GM10266 (cell line): ENCODE measurements at regions not wholly inside any gene's neighbourhood (a gene's known extent, or its start where the extent isn't known, plus 50 kb on each side); places are given as distances from the start of the nearest gene placed in this dataset.

Source experiments
- DNase-seq: peaks from one replicate; pipeline ENCODE4 v3.0.0; 2012; ENCODE audit errors: extremely low spot score
- TF ChIP-seq, protein P1 (sequence below): IDR thresholded peaks from 2 replicates; pipeline ENCODE4 v1.5.1; 2012; ENCODE audit warnings: mild to moderate bottlenecking, low read depth; ENCODE audit not compliant: control insufficient read depth, insufficient read depth; ENCODE audit errors: missing control alignments

DNA sequence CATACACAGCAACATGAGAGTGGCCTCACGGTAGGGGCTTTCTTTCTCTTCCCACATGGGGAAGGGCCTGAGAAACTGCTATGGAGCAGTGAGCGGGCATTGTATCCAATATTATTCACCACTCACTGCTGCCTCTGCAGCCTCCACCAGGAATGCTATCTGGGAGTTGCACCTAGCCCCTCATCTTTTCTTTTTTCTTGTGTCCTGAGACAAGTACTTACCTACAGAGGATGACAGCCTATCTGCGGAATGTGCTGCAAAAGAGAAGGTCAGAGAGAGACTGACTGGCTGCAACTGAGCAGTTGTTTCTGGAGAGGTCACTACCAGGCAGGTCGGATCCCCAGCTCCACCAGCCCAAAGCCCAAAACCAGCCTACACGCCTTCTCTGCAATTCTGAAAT, 52.1 kb upstream of the HTATIP2 start:
- TF ChIP-seq, protein P1, sequence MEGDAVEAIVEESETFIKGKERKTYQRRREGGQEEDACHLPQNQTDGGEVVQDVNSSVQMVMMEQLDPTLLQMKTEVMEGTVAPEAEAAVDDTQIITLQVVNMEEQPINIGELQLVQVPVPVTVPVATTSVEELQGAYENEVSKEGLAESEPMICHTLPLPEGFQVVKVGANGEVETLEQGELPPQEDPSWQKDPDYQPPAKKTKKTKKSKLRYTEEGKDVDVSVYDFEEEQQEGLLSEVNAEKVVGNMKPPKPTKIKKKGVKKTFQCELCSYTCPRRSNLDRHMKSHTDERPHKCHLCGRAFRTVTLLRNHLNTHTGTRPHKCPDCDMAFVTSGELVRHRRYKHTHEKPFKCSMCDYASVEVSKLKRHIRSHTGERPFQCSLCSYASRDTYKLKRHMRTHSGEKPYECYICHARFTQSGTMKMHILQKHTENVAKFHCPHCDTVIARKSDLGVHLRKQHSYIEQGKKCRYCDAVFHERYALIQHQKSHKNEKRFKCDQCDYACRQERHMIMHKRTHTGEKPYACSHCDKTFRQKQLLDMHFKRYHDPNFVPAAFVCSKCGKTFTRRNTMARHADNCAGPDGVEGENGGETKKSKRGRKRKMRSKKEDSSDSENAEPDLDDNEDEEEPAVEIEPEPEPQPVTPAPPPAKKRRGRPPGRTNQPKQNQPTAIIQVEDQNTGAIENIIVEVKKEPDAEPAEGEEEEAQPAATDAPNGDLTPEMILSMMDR = no peak
- DNase-seq = no peak

- TF ChIP-seq, protein P1 = no peak
- DNase-seq = no peak
Observed at GRCh38 chr11:20310596-20311394, 52.7 kb upstream of the HTATIP2 start.

DNA sequence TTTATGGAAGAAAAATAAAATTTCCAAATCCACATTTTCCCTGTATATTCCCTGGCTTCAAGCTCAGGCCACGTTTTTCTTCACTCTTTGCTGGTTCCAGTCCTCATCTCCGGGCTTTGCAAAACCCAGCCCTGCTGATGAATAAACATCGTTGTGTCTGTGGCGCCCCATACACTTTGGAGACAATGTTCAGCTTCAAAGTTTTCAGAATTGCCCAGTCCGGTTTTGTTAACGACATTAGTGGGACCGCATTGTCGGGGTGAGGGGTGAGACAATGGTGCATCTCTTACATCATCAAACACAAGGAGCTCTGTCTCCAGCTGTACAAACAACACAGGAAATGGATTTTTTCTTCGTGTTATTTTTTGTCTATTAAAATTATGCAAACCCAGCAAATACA, 53.4 kb upstream of the HTATIP2 start:
- TF ChIP-seq, protein P1 = no peak
- DNase-seq = no peak

DNA sequence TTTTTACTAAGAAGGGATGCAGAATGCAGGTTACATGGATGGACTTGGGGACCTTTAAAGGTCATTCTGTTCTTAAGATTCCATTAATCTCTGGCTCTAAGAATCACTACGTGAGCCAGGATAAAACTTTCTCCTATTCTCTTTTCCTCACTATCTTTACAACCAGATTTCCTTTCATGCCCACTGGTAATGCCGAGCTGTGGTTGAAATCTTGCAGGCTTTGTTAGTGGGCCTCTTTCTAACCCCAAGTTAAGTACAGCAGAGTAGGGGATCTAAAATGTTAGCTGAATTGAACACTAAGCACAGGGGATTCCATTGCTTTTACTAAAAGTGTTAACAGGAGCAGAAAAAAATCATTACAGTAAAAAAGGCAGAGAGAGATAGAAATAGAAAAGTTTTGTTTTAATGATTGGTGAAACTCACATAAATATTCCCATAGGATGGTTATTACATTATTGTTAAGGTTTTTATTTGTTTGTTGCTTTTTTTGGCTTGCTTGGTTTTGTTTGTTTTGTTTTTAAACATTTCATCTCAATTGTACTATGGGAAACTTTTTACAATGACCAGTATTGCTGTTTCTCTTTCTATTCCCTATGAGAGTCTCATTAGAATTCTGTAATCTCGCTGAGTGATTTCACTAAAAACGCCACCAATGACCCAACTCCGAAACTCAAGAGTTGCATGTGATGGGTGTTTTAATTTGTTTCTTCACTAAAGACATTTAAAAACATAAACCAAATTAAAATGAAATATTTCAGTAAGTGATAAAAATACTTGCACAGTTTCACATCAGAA, 54.1 kb upstream of the HTATIP2 start:
- TF ChIP-seq, protein P1 = no peak
- no peak for DNase-seq

DNA sequence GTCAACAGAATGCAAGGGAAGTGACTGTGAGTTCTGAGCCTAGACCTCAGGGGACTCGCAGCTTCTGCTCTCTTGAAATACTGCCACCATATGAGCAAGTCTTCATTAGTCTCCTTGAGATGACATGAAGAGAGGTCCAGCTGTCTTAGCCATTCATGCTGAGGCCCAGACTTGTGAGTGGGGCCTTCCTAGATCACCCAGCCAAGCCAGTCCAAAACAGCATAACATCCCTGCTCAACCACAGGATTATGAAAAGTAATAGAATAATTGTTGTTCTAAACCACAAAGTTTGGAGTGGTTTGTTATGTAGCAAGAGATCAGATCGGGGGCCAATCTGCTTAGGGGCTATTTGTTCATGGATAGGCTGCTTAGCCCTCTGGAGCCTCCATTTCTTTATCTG, 54.9 kb upstream of the HTATIP2 start:
- TF ChIP-seq, protein P1 = no peak
- no peak for DNase-seq

DNA sequence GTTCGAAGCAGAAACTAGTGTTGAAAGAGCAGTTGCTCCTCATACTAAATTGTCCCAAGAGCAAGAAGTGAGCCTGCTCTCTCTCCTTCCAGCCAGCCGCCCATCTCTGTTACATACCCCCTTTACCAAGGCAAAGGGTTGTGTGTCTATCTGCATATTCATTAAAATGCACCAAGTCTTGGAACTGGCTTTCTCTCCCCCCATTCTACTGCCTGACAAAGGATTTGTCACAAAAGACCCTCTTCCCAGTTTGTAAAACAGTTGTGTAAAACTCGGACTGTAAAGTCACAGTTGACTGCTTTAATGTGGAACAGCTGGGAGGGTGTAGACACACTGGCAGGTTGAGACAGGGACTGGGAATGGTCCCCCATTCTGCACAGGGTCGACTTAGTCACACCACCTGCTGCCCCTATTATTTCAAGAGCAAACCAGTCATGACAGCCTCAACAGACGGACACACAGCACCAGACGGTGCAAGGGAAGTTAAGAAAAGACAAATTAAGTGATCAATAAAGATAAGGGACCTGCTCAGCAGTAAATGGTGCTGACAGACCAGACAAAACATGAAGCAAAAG, 60.0 kb upstream of the HTATIP2 start:
- TF ChIP-seq, protein P1 = no peak
- no peak for DNase-seq
